Activated naive CD4-positive, alpha-beta T cell treated with anti-CD3 and anti-CD28 coated beads, Interleukin-2, amount 50 U/mL, for 72 hours (primary cell): ENCODE measurements at regions not wholly inside any gene's neighbourhood (a gene's known extent, or its start where the extent isn't known, plus 50 kb on each side); places are given as distances from the start of the nearest gene placed in this dataset.

Source experiments
- ATAC-seq, 2 donors: fragments of 150-1000 bp; cut with Tn5 transposase; 2 replicates each; pipeline ENCODE4 v1.10.0; 2021; ENCODE audit warnings: mild to moderate bottlenecking in 2 of 2, moderate library complexity in 2 of 2
- DNase-seq, 2 donors: peaks; one replicate each; pipeline ENCODE4 v3.0.0; 2021 to 2022; ENCODE audit warnings: low spot score in 2 of 2
- H3K27ac Mint-ChIP-seq, 2 donors: one replicate each; pipeline ENCODE4 v1.8.0; 2022; ENCODE audit warnings: mild to moderate bottlenecking in 2 of 2, mixed read lengths in 2 of 2
- H3K36me3 Mint-ChIP-seq, 2 donors: one replicate each; pipeline ENCODE4 v1.8.0; 2022; ENCODE audit warnings: mixed read lengths in 2 of 2
- H3K9me3 Mint-ChIP-seq, 2 donors: one replicate each; pipeline ENCODE4 v1.8.0; 2022; ENCODE audit warnings: mixed read lengths in 2 of 2

GRCh38 chr2:183995632-183996031, 602.7 kb upstream of the ZNF804A start:
- ATAC-seq: no peak
- Mint-ChIP-seq H3K27ac (no peak overlapping the region), H3K9me3 (peaks cover 10 to 11% of the 10 kb centered on the region in 2 donors), H3K36me3 (no peaks in the 10 kb centered on the region)
- DNase-seq: no peak

DNA sequence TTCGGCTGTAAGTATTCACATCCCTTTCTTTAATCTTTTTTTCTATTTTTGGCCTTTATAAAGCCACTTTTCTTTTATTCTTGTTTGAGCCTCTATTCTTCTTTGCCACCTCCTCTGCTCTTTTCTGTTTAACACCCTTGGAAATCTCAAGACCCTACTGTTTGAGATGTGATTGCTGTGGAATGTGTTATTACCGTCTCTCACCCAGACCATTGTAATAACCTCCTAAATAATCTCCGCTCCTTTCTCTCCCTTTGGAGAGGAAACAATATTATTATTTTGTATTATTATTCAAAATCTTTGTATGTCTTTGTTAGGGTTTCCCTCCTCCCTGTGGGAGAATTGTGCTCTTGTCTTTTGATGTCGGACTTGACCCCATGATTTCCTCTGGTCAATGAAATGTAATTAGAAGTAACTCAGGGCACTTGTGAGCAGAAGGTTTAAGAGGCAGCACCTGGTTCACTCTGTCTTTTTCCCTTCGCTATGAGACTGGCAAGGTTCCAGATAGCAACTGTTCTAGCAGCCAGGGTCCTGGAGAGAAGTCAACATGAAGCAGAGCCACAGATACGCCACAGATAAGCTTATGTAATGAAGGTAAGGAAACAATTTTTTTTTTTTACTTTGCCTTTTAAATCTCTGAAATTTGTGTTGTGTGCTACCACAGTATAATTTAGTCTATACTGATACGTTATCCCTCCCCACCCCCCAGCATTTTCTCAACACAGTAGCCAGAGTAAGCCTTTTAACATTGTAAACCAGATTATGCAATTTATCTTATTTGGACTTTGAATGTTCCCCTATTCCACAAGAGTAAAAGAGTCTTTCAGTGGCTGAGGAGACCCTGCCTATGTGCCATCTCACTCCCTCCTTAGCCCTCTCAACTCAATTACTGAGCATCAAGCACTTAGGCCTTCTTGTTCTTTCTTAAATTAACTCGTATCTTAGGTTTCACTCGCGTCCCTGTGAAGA, 601.2 kb upstream of the ZNF804A start:
- ATAC-seq (no peak), DNase-seq (no peak)
- H3K9me3 Mint-ChIP-seq: peaks cover 7 to 8% of the 10 kb centered on the region in 2 donors
- H3K36me3 Mint-ChIP-seq: no peaks in the 10 kb centered on the region
- H3K27ac Mint-ChIP-seq: no peak overlapping the region

- no peak for ATAC-seq
- Mint-ChIP-seq H3K27ac (no peak overlapping the region), H3K9me3 (peaks cover 3 to 4% of the 10 kb centered on the region in 2 donors), H3K36me3 (no peaks in the 10 kb centered on the region)
- DNase-seq: no peak
These were observed 600.1 kb upstream of the ZNF804A start for GRCh38 chr2:183998041-183998796.

- no peak overlapping the region for H3K27ac Mint-ChIP-seq
- no peak for ATAC-seq
These were observed 599.5 kb upstream of the ZNF804A start for GRCh38 chr2:183998797-183999190.

GRCh38 chr2:184004289-184004947, 593.9 kb upstream of the ZNF804A start:
- no peak overlapping the region for H3K27ac Mint-ChIP-seq
- DNase-seq (no peak), ATAC-seq (no peak)
- no peaks in the 10 kb centered on the region for H3K36me3 Mint-ChIP-seq
- peaks cover 0 to 8% of the 10 kb centered on the region in 2 donors for H3K9me3 Mint-ChIP-seq

More at GRCh38 chr2:183998797-183999190, 599.5 kb upstream of the ZNF804A start:
- Mint-ChIP-seq H3K9me3 (peaks cover 3 to 4% of the 10 kb centered on the region in 2 donors), H3K36me3 (no peaks in the 10 kb centered on the region)
- DNase-seq: no peak

DNA sequence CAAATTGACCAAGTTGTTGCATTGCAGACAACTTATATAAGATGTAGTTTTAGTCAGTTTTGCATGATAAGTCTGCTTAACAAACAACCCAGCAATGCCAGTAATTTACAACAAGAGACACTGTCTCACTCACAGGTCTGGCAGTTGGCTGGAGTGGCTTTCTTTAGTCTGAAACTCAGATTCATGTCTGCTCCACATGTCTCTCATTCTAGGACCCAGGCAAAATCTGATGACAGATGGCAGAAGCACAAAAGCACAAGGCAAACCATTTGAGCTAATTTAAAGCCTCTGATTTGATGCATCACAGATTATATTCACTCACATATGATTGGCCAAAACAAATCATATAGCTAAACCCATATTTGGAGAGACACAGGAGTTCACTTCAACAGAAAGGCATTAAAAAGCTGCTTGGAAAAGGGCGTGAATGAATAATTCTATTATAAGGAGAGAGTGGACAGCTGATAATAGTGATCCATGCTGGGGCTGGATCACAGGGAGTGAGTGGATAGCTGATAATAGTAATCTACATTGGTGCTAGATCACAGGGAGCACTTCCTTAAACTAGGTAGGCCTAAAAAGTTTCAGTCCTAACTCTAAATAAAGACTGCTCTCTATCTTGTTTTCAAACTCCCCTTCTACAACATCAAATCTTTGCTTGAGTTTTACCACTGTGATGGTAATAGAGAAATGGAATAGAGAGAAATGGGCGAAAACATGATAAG, 593.2 kb upstream of the ZNF804A start:
- Mint-ChIP-seq H3K36me3 (no peaks in the 10 kb centered on the region), H3K9me3 (peaks cover 0 to 8% of the 10 kb centered on the region in 2 donors), H3K27ac (no peak overlapping the region)
- DNase-seq: no peak
- no peak for ATAC-seq

- DNase-seq (no peak), ATAC-seq (no peak)
- H3K9me3 Mint-ChIP-seq: peaks cover 0 to 4% of the 10 kb centered on the region in 2 donors
- H3K36me3 Mint-ChIP-seq: no peaks in the 10 kb centered on the region
- no peak overlapping the region for H3K27ac Mint-ChIP-seq
These were observed 591.3 kb upstream of the ZNF804A start for GRCh38 chr2:184006998-184007397.

DNA sequence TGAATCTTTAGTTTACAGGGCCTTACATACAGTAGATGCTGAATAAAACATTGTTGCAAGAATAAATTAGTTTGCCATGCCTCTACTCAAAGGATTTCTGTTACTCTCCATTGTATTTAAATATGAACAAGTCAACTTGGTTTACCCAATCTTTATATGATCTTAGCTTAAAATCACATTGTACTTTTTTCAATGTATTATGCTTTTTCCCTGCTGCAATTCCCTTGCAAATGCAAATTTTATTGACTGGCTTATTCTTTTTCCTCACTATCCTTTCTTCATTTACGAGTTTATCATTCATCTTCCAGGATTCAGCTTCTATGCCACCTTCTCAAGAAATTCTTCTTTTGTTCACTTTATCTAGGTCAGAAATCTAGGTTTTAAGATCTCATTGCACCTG, 571.4 kb upstream of the ZNF804A start:
- DNase-seq (no peak), ATAC-seq (no peak)
- Mint-ChIP-seq H3K27ac (no peak overlapping the region), H3K36me3 (no peaks in the 10 kb centered on the region), H3K9me3 (peaks cover 16 to 17% of the 10 kb centered on the region in 2 donors)

DNA sequence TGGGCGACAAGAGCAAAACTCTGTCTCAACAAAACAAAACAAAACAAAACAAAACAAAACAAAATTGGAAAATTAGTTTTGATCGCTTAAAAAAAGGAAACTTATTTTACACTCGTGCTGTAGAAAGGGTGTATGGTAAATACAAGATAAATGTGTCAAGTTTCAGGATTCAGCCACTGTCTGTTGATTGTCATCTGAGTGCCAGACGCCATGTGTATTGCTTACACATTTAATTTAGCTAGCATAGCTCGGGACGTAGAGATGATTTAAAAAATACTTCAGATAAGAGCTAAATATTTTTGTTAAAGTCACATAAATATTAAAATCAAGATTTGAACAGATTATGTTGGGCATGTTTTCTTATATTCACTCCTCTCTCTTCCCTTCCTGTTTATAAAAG, 568.1 kb upstream of the ZNF804A start:
- Mint-ChIP-seq H3K9me3 (peaks cover 0 to 3% of the 10 kb centered on the region in 2 donors), H3K36me3 (no peaks in the 10 kb centered on the region), H3K27ac (no peak overlapping the region)
- DNase-seq (no peak), ATAC-seq (no peak)

- ATAC-seq: no peak
- H3K27ac Mint-ChIP-seq: no peak overlapping the region
- H3K36me3 Mint-ChIP-seq: no peaks in the 10 kb centered on the region
- no peak for DNase-seq
- peaks cover 0 to 8% of the 10 kb centered on the region in 2 donors for H3K9me3 Mint-ChIP-seq
These were observed 567.3 kb upstream of the ZNF804A start for GRCh38 chr2:184030989-184031388.

GRCh38 chr2:184031402-184032147, 566.8 kb upstream of the ZNF804A start:
- no peak for DNase-seq
- Mint-ChIP-seq H3K9me3 (peaks cover 0 to 8% of the 10 kb centered on the region in 2 donors), H3K36me3 (no peaks in the 10 kb centered on the region), H3K27ac (no peak overlapping the region)
- ATAC-seq: no peak

- Mint-ChIP-seq H3K36me3 (no peaks in the 10 kb centered on the region), H3K9me3 (peaks cover 0 to 5% of the 10 kb centered on the region in 2 donors), H3K27ac (no peak overlapping the region)
- ATAC-seq: no peak
- DNase-seq: no peak
These were observed 565.3 kb upstream of the ZNF804A start for GRCh38 chr2:184032983-184033382.

DNA sequence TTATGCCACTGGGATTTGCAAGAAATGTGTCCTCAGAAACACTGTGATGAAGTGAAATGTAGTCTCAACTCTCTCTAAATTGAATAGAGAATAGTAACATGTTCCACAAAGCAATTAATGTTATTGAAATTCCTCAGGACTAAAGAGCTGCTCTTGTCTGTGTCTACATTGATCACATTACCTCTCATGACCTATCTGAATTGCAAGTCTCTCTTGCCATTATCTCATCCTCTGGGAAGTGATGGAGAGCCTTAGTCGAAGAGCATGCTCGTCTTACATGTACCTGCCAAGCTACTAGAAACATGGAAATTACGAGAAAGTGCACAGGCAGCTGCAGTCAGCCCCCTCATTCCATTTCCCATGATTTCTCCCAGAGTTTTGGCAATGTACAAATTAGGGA, 561.1 kb upstream of the ZNF804A start:
- Mint-ChIP-seq H3K9me3 (peaks cover 4 to 7% of the 10 kb centered on the region in 2 donors), H3K27ac (no peak overlapping the region), H3K36me3 (no peaks in the 10 kb centered on the region)
- no peak for ATAC-seq
- DNase-seq: no peak

DNA sequence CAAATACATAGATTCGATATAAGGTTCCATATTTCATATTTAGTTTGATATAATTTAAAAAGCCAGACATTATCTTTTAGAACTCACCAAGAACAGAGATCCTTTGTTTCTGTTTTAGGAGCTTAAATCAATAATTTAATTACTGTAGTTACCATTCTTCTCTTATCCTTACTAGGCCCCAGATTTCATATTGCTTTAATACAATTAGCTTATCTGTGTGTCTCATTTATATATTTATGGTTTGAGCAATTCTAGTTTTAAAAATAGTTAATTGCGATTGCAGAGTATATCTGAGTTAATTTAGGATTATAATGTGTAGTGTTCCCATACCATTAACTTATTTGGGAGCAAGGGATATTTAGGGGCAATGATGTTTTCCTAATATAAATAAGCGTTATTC, 558.8 kb upstream of the ZNF804A start:
- Mint-ChIP-seq H3K9me3 (peaks cover 5 to 7% of the 10 kb centered on the region in 2 donors), H3K36me3 (no peaks in the 10 kb centered on the region), H3K27ac (no peak overlapping the region)
- ATAC-seq (no peak), DNase-seq (no peak)

DNA sequence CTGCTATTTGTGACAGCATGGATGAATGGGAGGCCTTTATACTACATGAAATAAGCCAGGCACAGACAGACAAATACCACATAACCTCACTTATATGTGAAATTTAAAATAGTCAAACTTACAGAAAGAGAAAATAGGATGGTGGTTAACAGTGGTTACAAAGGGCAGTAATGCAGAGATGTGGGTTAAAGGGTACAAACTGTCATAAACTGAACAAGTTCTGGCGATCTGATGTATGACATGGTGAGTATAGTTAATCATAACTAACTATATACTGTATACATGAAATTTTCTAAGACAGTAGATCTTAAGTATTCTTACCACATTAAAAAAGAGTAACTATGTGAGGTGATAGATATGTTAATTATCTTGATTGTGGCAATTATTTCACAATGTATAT, 558.1 kb upstream of the ZNF804A start:
- ATAC-seq: no peak
- no peak for DNase-seq
- Mint-ChIP-seq H3K27ac (no peak overlapping the region), H3K36me3 (no peaks in the 10 kb centered on the region), H3K9me3 (peaks cover 5 to 11% of the 10 kb centered on the region in 2 donors)

GRCh38 chr2:184041077-184041476, 557.3 kb upstream of the ZNF804A start:
- Mint-ChIP-seq H3K9me3 (peaks cover 5 to 6% of the 10 kb centered on the region in 2 donors), H3K36me3 (no peaks in the 10 kb centered on the region), H3K27ac (no peak overlapping the region)
- ATAC-seq (no peak), DNase-seq (no peak)
